A673 (cell line): ENCODE measurements at regions not wholly inside any gene's neighbourhood (a gene's known extent, or its start where the extent isn't known, plus 50 kb on each side); places are given as distances from the start of the nearest gene placed in this dataset.

Experiments
- BruUV-seq: library from RNA; stranded (reverse); fragments of 400-500 nt; replicated peaks from 2 replicates; lab custom pipeline; 2021; lab: Mats Ljungman, UMichigan
- CTCF ChIA-PET: fragments of 300-600 bp; sonication (Branson Sonifier 250); formaldehyde crosslinking; loops from one replicate; lab custom pipeline; 2022; ENCODE audit warnings: antibody characterized with exemption; lab: Charles Lee
- POLR2A ChIA-PET: fragments of 300-600 bp; sonication (Branson Sonifier 250); formaldehyde crosslinking; loops from one replicate; lab custom pipeline; 2022; ENCODE audit warnings: antibody characterized with exemption; ENCODE audit not compliant: low non-redundant PET; lab: Charles Lee
- DNase-seq: peaks from one replicate; pipeline ENCODE4 v3.0.0-alpha.2; 2015; ENCODE audit warnings: low spot score
- H3K27ac ChIP-seq: fragments of 200-600 bp; sonication (generic); 2 replicates; pipeline ENCODE4 v1.5.1; 2016; ENCODE audit warnings: mixed run types, low read depth, mild to moderate bottlenecking, mixed read lengths, antibody characterized with exemption, low read length; ENCODE audit not compliant: poor library complexity, severe bottlenecking
- H3K27me3 ChIP-seq: fragments of 200-600 bp; sonication (generic); replicated peaks from 2 replicates; pipeline ENCODE4 v1.6.1; 2017; ENCODE audit warnings: mixed run types, low read depth, mild to moderate bottlenecking, mixed read lengths, antibody characterized with exemption, low read length; ENCODE audit not compliant: insufficient read depth, poor library complexity
- H3K36me3 ChIP-seq: fragments of 200-600 bp; sonication (generic); 2 replicates; pipeline ENCODE4 v1.6.1; 2016; ENCODE audit warnings: mixed run types, mild to moderate bottlenecking, mixed read lengths, antibody characterized with exemption, low read length; ENCODE audit not compliant: insufficient read depth, poor library complexity, severe bottlenecking
- H3K4me1 ChIP-seq: fragments of 200-600 bp; sonication (generic); 2 replicates; pipeline ENCODE4 v1.6.1; 2017; ENCODE audit warnings: mixed run types, mild to moderate bottlenecking, mixed read lengths, antibody characterized with exemption, low read length; ENCODE audit not compliant: insufficient read depth, poor library complexity, severe bottlenecking
- H3K4me3 ChIP-seq: fragments of 200-600 bp; sonication (generic); 2 replicates; pipeline ENCODE4 v1.5.1; 2016; ENCODE audit warnings: low read depth, mixed run types, mild to moderate bottlenecking, mixed read lengths, low read length; ENCODE audit not compliant: poor library complexity, severe bottlenecking
- H3K9me3 ChIP-seq: fragments of 200-600 bp; sonication (generic); 2 replicates; pipeline ENCODE4 v1.6.1; 2016; ENCODE audit warnings: mixed run types, low read depth, mild to moderate bottlenecking, mixed read lengths, antibody characterized with exemption, low read length; ENCODE audit not compliant: poor library complexity, severe bottlenecking
- CTCF ChIP-seq: fragments of 300-800, 200-600 bp; sonication (generic); conservative IDR thresholded peaks from 2 replicates; pipeline ENCODE4 v1.5.1; 2017; ENCODE audit warnings: low read depth, mild to moderate bottlenecking, antibody characterized with exemption, low read length, moderate library complexity, mixed read lengths
- EZH2 ChIP-seq: fragments of 200-600 bp; sonication (generic); IDR thresholded peaks from 2 replicates; pipeline ENCODE4 v1.6.1; 2017; ENCODE audit warnings: borderline replicate concordance, low read depth, mild to moderate bottlenecking, mixed read lengths, antibody characterized with exemption, low read length; ENCODE audit not compliant: poor library complexity, severe bottlenecking
- intact Hi-C: fragments of 100-400 bp; cut with micrococcal nuclease; formaldehyde crosslinking; loops from one replicate; pipeline ENCODE4 v1.10.0; 2022; ENCODE audit not compliant: unreplicated experiment

GRCh38 chr2:17282826-17283225 lies 235.4 kb downstream of the RAD51AP2 start:
- CTCF ChIA-PET: no interaction called here
- Histone ChIP-seq H3K27me3 (no peaks in the 10 kb centered on the region), H3K9me3 (no peaks in the 10 kb centered on the region), H3K36me3 (no peaks in the 10 kb centered on the region), H3K4me3 (no peak overlapping the region), H3K27ac (no peak overlapping the region), H3K4me1 (no peaks in the 10 kb centered on the region)
- POLR2A ChIA-PET: no interaction called here
- no TSS peak for BruUV-seq
- no peak for DNase-seq
- TF ChIP-seq CTCF (no peak), EZH2 (no peak)
- intact Hi-C loops: no loop called here

GRCh38 chr2:17282245-17282644 lies 236.0 kb downstream of the RAD51AP2 start:
- Histone ChIP-seq H3K4me1 (no peaks in the 10 kb centered on the region), H3K27me3 (no peaks in the 10 kb centered on the region), H3K36me3 (no peaks in the 10 kb centered on the region), H3K4me3 (no peak overlapping the region), H3K9me3 (no peaks in the 10 kb centered on the region), H3K27ac (no peak overlapping the region)
- no peak for DNase-seq
- TF ChIP-seq EZH2 (no peak), CTCF (no peak)
- POLR2A ChIA-PET: no interaction called here
- intact Hi-C loops: no loop called here
- BruUV-seq: no TSS peak
- CTCF ChIA-PET: no interaction called here

GRCh38 chr2:17276220-17276619 lies 242.0 kb downstream of the RAD51AP2 start:
- TF ChIP-seq CTCF (no peak), EZH2 (no peak)
- no peaks in the 10 kb centered on the region for H3K36me3 ChIP-seq
- H3K4me1 ChIP-seq: no peaks in the 10 kb centered on the region
- intact Hi-C loops: no loop called here
- no peaks in the 10 kb centered on the region for H3K27me3 ChIP-seq
- H3K27ac ChIP-seq: no peak overlapping the region
- no peaks in the 10 kb centered on the region for H3K9me3 ChIP-seq
- no TSS peak for BruUV-seq
- H3K4me3 ChIP-seq: no peak overlapping the region
- ChIA-PET CTCF (no interaction called here), POLR2A (no interaction called here)
- DNase-seq: no peak
